Glutamatergic neuron (in vitro differentiated cells): ENCODE measurements at regions not wholly inside any gene's neighbourhood (a gene's known extent, or its start where the extent isn't known, plus 50 kb on each side); places are given as distances from the start of the nearest gene placed in this dataset.

Experiments
- DNase-seq: peaks from one replicate; pipeline ENCODE4 v3.0.0; 2022
- H3K27ac Mint-ChIP-seq: one replicate; pipeline ENCODE4 v1.8.0; 2020; ENCODE audit warnings: mild to moderate bottlenecking, mixed read lengths, inconsistent platforms; ENCODE audit not compliant: unreplicated experiment
- H3K27me3 Mint-ChIP-seq: one replicate; pipeline ENCODE4 v1.8.0; 2020; ENCODE audit warnings: mild to moderate bottlenecking, moderate library complexity, mixed read lengths, inconsistent platforms; ENCODE audit not compliant: unreplicated experiment
- H3K36me3 Mint-ChIP-seq: one replicate; pipeline ENCODE4 v1.8.0; 2020; ENCODE audit warnings: mild to moderate bottlenecking, mixed read lengths, inconsistent platforms; ENCODE audit not compliant: unreplicated experiment
- H3K4me1 Mint-ChIP-seq: one replicate; pipeline ENCODE4 v1.8.0; 2020; ENCODE audit warnings: mild to moderate bottlenecking, low read depth, mixed read lengths, inconsistent platforms; ENCODE audit not compliant: unreplicated experiment
- H3K4me3 Mint-ChIP-seq: one replicate; pipeline ENCODE4 v1.8.0; 2020; ENCODE audit warnings: mild to moderate bottlenecking, mixed read lengths, inconsistent platforms; ENCODE audit not compliant: unreplicated experiment
- H3K9me3 Mint-ChIP-seq: one replicate; pipeline ENCODE4 v1.8.0; 2020; ENCODE audit warnings: mild to moderate bottlenecking, moderate library complexity, mixed read lengths, inconsistent platforms; ENCODE audit not compliant: unreplicated experiment
- TF ChIP-seq, protein P1 (sequence below): fragments of 200-600 bp; sonication (generic); IDR thresholded peaks from one replicate; pipeline ENCODE4 v1.5.0; 2021; ENCODE audit not compliant: partially characterized antibody, unreplicated experiment

DNA sequence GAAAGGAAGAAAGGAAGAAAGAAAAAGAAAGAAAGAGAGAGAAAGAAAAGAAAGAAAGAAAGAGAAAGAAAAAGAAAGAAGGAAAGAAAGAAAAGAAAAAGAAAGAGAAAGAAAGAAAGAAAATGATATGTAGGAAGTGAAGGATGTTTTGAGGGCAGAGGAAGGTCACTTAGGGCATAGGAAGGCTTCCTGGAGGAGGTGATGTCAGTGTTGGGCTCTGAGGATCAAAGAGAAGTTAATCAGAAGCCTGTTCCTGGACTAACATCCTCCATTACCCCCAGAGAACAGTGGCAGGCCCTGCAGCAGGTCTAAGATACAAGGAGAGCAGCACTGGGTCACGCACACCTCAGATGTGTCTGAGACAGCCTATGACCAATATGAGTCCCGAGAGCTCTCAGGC, 54.7 kb upstream of the CALN1 start:
- H3K9me3 Mint-ChIP-seq = peaks cover 2% of the 10 kb centered on the region
- no peaks in the 10 kb centered on the region for H3K36me3 Mint-ChIP-seq
- no peaks in the 10 kb centered on the region for H3K27me3 Mint-ChIP-seq
- no peak overlapping the region for H3K27ac Mint-ChIP-seq
- TF ChIP-seq, protein P1, sequence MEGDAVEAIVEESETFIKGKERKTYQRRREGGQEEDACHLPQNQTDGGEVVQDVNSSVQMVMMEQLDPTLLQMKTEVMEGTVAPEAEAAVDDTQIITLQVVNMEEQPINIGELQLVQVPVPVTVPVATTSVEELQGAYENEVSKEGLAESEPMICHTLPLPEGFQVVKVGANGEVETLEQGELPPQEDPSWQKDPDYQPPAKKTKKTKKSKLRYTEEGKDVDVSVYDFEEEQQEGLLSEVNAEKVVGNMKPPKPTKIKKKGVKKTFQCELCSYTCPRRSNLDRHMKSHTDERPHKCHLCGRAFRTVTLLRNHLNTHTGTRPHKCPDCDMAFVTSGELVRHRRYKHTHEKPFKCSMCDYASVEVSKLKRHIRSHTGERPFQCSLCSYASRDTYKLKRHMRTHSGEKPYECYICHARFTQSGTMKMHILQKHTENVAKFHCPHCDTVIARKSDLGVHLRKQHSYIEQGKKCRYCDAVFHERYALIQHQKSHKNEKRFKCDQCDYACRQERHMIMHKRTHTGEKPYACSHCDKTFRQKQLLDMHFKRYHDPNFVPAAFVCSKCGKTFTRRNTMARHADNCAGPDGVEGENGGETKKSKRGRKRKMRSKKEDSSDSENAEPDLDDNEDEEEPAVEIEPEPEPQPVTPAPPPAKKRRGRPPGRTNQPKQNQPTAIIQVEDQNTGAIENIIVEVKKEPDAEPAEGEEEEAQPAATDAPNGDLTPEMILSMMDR = no peak
- no peak for DNase-seq
- no peaks in the 10 kb centered on the region for H3K4me1 Mint-ChIP-seq
- H3K4me3 Mint-ChIP-seq = no peak overlapping the region

DNA sequence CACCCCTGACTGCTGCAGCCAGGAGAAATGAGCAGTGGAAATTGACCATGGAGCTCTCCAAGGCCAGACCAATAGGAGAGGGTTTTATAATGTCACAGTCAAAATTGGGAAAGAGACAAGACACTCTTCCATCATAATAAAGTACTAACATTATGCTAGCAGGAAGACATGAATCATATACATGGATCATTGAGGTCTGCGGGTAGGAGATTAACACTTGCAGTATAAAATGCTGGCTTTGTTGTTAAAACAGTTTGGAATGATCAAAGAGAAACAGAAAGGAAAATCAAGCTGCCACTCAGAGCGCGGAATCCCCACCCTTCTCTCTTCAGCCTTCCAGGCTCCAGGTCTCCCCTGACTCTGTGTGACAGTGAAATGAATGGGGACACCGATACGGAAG, 53.4 kb upstream of the CALN1 start:
- no peak for DNase-seq
- H3K4me3 Mint-ChIP-seq = no peak overlapping the region
- no peak overlapping the region for H3K27ac Mint-ChIP-seq
- H3K4me1 Mint-ChIP-seq = no peaks in the 10 kb centered on the region
- peaks cover 2% of the 10 kb centered on the region for H3K9me3 Mint-ChIP-seq
- peaks cover 4% of the 10 kb centered on the region for H3K36me3 Mint-ChIP-seq
- TF ChIP-seq, protein P1 = no peak
- H3K27me3 Mint-ChIP-seq = peaks cover 3% of the 10 kb centered on the region

DNA sequence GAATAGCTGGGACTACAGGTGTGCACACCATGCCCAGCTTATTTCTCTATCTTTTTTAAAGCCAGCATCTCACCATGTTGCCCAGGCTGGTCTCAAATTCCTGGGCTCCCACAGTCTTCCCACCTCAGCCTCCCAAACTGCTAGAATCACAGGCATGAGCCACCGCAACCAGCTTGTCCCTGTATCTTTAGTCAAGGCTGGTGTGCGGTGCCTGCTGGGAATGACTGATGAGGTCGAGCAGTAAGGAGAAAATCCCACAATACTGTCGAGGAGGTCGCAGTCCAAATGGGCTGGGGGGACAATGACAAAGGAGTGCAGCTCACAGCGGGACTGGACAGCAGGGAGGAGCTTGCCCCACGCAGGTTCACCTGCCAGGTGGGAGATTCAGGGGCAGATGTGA, 50.2 kb upstream of the CALN1 start:
- TF ChIP-seq, protein P1 = no peak
- H3K27me3 Mint-ChIP-seq = peaks cover 3% of the 10 kb centered on the region
- no peaks in the 10 kb centered on the region for H3K4me1 Mint-ChIP-seq
- H3K36me3 Mint-ChIP-seq = peaks cover 4% of the 10 kb centered on the region
- H3K4me3 Mint-ChIP-seq = no peak overlapping the region
- peaks cover 2% of the 10 kb centered on the region for H3K9me3 Mint-ChIP-seq
- DNase-seq = no peak
- no peak overlapping the region for H3K27ac Mint-ChIP-seq
